Tibial artery (tissue), 4 donors: ENCODE measurements at regions not wholly inside any gene's neighbourhood (a gene's known extent, or its start where the extent isn't known, plus 50 kb on each side); places are given as distances from the start of the nearest gene placed in this dataset.

Source experiments
- DNase-seq, 2 donors: peaks; one replicate each; pipeline ENCODE4 v3.0.0-alpha.2; 2019
- H3K27ac ChIP-seq, 2 donors: fragments of 200-600 bp; sonication (generic) in 1 of 2; 1 replicate in 1 of 2; 2 replicates in 1 of 2; pipeline ENCODE4 v1.5.1; 2018 to 2019; ENCODE audit warnings: mild to moderate bottlenecking in 1 of 2
- H3K27me3 ChIP-seq, 2 donors: fragments of 200-600 bp; sonication (generic) in 1 of 2; one replicate each; pipeline versions ENCODE4 v1.5.1 to v1.6.0; 2016 to 2019
- H3K36me3 ChIP-seq, 3 donors: fragments of 200-600 bp; sonication (generic) in 2 of 3; one replicate each; pipeline ENCODE4 v1.5.1; 2016 to 2019; ENCODE audit warnings: mild to moderate bottlenecking in 2 of 3
- H3K4me1 ChIP-seq, 4 donors: fragments of 200-600 bp; sonication (generic) in 2 of 4; 1 replicate in 3 of 4; 2 replicates in 1 of 4; pipeline ENCODE4 v1.5.1; 2016 to 2019
- H3K4me3 ChIP-seq, 2 donors: fragments of 200-600 bp; sonication (generic) in 1 of 2; 1 replicate in 1 of 2; 2 replicates in 1 of 2; pipeline ENCODE4 v1.5.1; 2018 to 2019; ENCODE audit warnings: mild to moderate bottlenecking in 2 of 2
- H3K9me3 ChIP-seq, 3 donors: fragments of 200-600 bp; sonication (generic) in 1 of 3; one replicate each; pipeline ENCODE4 v1.5.1; 2016 to 2019
- CTCF ChIP-seq, 2 experiments: fragments of 200-600 bp in 1 of 2; fragments of 450-650 bp in 1 of 2; IDR thresholded peaks; one replicate each; pipeline ENCODE4 v1.5.1; 2017 to 2019; ENCODE audit warnings: antibody characterized with exemption in 2 of 2, mild to moderate bottlenecking in 1 of 2, moderate library complexity in 1 of 2
- intact Hi-C: fragments of 100-400 bp; cut with DNase I; formaldehyde crosslinking; loops from one replicate; pipeline ENCODE4 v1.15.0; 2023; ENCODE audit warnings: low total_unique reads

GRCh38 chr2:49459314-49459993, 305.1 kb upstream of the FSHR start:
- DNase-seq, result no peak
- TF ChIP-seq CTCF (IDR thresholded peaks at IDR 0.05), result no peak
- Histone ChIP-seq H3K36me3 (no peaks in the 10 kb centered on the region), H3K27me3 (no peaks in the 10 kb centered on the region), H3K4me3 (no peak overlapping the region), H3K27ac (no peak overlapping the region), H3K9me3 (no peaks in the 10 kb centered on the region), H3K4me1 (no peaks in the 10 kb centered on the region)
- intact Hi-C loops, result no loop called here

GRCh38 chr2:49444005-49444404, 289.7 kb upstream of the FSHR start:
- no peak for TF ChIP-seq CTCF (IDR thresholded peaks at IDR 0.05)
- Histone ChIP-seq H3K9me3 (no peaks in the 10 kb centered on the region), H3K4me1 (no peaks in the 10 kb centered on the region), H3K4me3 (no peak overlapping the region), H3K27me3 (no peaks in the 10 kb centered on the region), H3K36me3 (no peaks in the 10 kb centered on the region), H3K27ac (no peak overlapping the region)
- DNase-seq, result no peak
- intact Hi-C loops, result no loop called here

- DNase-seq, result no peak
- Histone ChIP-seq H3K4me3 (no peak overlapping the region), H3K27ac (no peak overlapping the region), H3K9me3 (no peaks in the 10 kb centered on the region), H3K4me1 (no peaks in the 10 kb centered on the region), H3K36me3 (no peaks in the 10 kb centered on the region), H3K27me3 (no peaks in the 10 kb centered on the region)
- intact Hi-C loops, result no loop called here
- TF ChIP-seq CTCF (IDR thresholded peaks at IDR 0.05), result no peak
Measured at GRCh38 chr2:49426996-49427395, 272.7 kb upstream of the FSHR start.

- Histone ChIP-seq H3K27me3 (no peaks in the 10 kb centered on the region), H3K9me3 (no peaks in the 10 kb centered on the region), H3K27ac (no peak overlapping the region), H3K36me3 (no peaks in the 10 kb centered on the region), H3K4me3 (no peak overlapping the region), H3K4me1 (no peaks in the 10 kb centered on the region)
- intact Hi-C loops, result no loop called here
- no peak for DNase-seq
- TF ChIP-seq CTCF (IDR thresholded peaks at IDR 0.05), result no peak
Measured at GRCh38 chr2:49416252-49416651, 261.9 kb upstream of the FSHR start.

GRCh38 chr2:49404108-49404507, 249.8 kb upstream of the FSHR start:
- Histone ChIP-seq H3K36me3 (no peaks in the 10 kb centered on the region), H3K9me3 (no peaks in the 10 kb centered on the region), H3K4me3 (no peak overlapping the region), H3K27ac (no peak overlapping the region), H3K4me1 (no peaks in the 10 kb centered on the region), H3K27me3 (no peaks in the 10 kb centered on the region)
- no peak for DNase-seq
- no peak for TF ChIP-seq CTCF (IDR thresholded peaks at IDR 0.05)
- intact Hi-C loops, result no loop called here

GRCh38 chr2:49403637-49404036, 249.3 kb upstream of the FSHR start:
- Histone ChIP-seq H3K27ac (no peak overlapping the region), H3K36me3 (no peaks in the 10 kb centered on the region), H3K9me3 (no peaks in the 10 kb centered on the region), H3K4me3 (no peak overlapping the region), H3K4me1 (no peaks in the 10 kb centered on the region), H3K27me3 (no peaks in the 10 kb centered on the region)
- intact Hi-C loops, result no loop called here
- DNase-seq, result no peak
- no peak for TF ChIP-seq CTCF (IDR thresholded peaks at IDR 0.05)
